GM18870 (cell line): ENCODE measurements at regions not wholly inside any gene's neighbourhood (a gene's known extent, or its start where the extent isn't known, plus 50 kb on each side); places are given as distances from the start of the nearest gene placed in this dataset.

Experiments
- ATAC-seq: cut with Tn5 transposase; IDR thresholded peaks from one replicate; pipeline ENCODE4 v1.9.1; 2021; ENCODE audit warnings: moderate library complexity; ENCODE audit not compliant: unreplicated experiment

- ATAC-seq = no peak
These were observed 567.6 kb downstream of the BRD1 start for GRCh38 chr22:49259839-49260615.

DNA sequence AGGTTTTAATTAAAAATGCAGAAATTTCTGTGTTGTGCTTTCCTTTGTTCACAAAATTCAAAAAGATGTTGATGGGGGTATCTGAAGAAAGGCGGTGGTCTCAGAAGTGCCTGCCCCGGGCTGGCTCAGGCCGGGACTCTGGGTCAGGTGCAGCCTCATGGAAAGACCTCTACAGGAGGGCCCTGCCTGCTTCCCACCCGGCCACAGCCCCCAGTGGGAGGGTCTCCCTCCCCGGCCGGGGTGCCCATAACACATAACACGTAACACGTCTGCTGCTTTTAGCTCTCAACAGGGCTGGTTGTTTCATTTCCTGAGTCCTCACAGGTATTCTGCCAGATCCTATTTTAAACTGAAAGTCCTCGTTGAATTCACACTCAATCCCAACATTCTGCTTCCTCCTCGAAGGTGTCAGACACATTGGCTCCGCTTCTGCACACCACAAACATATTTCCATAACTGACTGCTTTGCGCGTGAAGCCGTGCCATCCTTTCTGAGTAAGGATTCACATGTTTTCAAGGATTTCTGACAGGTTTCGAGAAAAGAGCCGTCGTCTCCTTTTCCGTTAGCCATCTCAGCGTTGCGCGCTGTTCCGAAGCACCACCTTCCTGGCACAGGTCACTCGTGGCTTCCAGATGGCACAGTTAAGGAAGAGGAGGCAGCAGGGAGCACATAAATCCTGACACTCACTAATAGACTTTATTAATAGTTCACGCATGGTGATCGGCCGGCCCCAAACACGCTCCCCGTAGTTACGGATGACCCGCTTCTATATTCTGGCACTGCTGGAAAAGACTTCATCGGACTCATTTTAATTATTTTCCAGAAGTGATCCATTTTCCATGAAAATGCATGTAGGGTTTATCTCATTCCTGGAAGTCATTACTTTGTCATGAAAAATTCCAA, 569.3 kb downstream of the BRD1 start:
- no peak for ATAC-seq

DNA sequence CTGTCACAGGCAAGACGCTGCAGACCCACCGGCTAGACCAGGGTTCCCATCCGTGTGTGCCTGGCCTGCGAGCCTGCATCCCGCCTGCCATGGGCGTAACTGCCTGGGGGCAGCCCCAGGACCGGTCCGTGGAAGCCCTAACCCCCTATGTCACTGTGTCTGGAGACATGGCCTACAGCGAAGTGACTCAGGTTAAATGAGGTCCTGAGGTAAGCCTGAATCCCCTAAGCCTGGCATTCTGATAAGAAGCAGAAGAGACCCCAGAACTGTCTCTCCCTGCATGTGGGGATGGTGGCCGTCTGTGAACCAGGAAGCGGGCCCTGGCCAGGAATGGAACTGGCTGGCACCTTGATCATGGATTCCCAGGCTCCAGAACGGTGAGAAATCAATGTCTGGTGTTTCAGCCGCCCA, 570.1 kb downstream of the BRD1 start:
- ATAC-seq = no peak

- no peak for ATAC-seq
These were observed 571.8 kb downstream of the BRD1 start for GRCh38 chr22:49255741-49256318.

- no peak for ATAC-seq
These were observed 572.5 kb downstream of the BRD1 start for GRCh38 chr22:49255154-49255553.

DNA sequence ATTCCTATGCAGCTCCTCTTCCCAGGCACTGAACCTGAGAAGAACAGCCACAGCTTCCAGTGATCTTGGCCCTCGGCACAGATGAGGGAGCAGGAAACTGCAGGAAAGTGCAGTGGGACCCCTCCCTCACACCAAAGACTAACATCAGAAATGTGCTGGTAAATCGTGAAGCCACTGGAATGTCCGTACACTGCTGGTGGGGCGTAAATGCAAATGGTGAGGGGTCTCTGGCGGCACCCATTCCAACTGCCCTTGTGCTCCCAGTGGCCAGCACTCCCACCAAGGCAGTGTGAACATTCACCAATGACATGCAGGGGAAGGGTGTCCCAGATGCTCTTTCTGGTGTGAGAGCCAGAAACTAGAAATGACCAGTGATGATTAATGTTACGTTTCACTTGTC, 574.0 kb downstream of the BRD1 start:
- no peak for ATAC-seq

DNA sequence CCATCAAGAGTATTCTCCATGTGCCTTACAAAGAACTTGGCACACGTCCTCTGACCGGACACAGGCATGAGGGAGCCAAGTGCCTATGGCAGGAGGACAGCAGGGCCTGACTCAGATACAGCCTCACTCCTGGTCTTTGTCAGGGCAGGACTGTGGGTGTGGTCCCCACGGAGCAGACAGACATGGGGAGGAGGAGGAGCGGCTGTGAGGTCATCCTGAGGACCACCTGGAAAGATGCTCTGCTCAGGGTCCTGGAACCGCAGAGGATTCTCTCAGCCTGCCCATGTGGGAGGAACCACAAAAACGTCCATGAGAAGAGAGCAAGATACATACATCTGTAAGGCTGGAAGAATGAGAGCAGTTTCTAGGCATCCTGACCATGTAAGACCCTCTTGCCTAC, 576.3 kb downstream of the BRD1 start:
- no peak for ATAC-seq

DNA sequence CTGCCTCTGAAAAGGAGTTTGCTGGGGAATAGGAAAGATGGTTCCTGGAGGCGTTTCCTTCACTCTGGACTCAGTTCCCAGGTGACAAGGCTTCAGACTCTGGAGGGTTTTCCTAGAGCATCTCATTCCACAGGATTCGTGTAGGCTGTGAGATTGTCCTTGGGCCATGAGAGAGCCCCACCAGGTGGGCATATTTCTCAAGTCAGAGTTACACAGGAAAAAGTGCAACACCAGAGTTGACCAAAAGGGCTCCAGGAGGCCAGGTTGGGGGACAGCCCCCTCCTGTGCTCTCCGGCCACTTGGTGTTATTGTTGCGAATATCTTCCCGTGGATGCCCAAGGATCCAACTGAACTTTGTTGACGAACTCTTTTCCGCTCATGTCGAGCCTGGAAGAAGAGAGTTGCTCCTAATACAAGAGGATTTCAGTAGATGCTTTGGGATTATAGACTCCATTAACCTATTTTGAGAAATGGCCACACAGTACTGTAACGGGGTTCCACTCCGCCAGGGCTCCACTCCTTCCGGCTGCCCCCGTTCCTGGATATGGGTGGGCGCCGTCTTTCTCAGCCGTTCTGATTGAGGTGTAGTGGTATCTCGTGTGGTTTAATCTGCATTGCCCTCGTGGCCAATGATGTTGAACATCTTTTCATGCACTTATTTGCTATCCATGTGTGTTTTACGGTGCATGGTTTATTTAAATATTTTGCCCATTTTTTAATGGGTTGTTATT, 580.3 kb downstream of the BRD1 start:
- no peak for ATAC-seq

- ATAC-seq = no peak
These were observed 582.9 kb downstream of the BRD1 start for GRCh38 chr22:49244466-49245420.

GRCh38 chr22:49243965-49244364, 583.7 kb downstream of the BRD1 start:
- no peak for ATAC-seq

DNA sequence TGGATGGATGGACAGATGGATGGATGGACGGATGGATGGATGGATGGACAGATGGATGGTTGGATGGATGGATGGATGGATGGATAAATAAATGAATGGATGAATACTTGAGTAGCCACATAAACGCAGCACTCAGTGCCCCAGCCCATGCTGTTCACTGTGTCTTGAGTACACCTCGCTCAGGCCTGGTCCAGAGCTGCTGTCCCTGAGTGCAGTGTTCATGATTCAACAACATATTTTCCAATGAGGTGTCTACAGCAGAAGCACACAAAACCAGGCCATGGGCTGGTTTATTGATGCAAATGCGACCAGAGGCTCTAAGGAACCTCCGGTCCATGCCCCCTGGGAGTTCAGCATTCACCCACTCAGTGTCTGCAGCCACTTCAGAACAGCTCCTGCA, 584.3 kb downstream of the BRD1 start:
- ATAC-seq = no peak

DNA sequence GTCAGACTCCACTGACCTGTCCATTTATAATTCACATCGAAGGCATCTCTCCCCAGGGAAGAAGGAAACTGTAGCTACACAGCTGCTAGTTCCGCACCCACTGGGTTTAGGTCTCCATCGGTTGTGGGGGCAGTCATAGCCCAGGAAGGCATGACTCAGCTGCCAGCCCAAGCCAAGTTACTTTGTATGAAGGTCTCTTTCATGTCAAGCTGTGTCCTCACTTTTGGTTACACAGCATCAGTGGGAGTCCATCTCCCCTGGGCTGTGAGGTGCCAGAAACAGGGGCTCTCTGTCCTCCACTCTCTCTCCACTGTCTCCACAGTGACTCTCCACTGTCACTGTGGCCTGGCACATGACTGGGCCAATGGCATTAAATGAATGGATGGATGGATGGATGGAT, 585.2 kb downstream of the BRD1 start:
- no peak for ATAC-seq

DNA sequence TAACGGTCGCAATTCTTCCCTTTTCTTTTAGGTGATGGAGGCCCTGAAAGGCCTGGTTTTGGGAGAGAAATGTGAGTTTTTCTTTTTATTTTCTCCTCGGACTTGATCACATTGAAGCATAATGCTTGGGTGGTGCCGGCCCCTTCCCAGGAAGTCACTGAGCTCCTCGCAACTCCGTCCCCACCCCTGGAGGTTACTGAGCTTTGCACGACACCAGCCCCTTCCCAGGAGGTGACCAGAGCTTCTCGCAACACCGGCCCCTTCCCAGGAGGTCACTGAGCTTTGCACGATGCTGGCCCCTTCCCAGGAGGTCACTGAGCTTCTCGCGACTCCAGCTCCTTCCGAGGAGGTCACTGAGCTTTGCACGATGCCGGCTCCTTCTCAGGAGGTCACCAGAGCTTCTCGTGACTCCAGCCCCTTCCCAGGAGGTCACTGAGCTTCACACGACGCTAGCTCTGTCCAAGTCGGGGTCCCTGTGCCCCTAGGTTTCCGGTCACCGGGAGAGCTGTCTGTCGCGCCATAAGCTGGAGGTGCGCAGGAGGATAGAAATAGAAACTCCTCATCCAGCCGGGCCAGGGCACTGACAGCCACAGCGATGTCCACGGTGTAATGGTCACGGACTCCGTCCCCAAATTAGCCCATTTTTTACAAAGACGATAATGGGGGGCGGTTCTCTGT, 586.4 kb downstream of the BRD1 start:
- no peak for ATAC-seq

GRCh38 chr22:49240472-49240871, 587.2 kb downstream of the BRD1 start:
- no peak for ATAC-seq

GRCh38 chr22:49240016-49240380, 587.7 kb downstream of the BRD1 start:
- ATAC-seq = no peak

- ATAC-seq = no peak
These were observed 588.2 kb downstream of the BRD1 start for GRCh38 chr22:49239264-49240015.

GRCh38 chr22:49238181-49239141, 589.2 kb downstream of the BRD1 start:
- ATAC-seq = no peak

DNA sequence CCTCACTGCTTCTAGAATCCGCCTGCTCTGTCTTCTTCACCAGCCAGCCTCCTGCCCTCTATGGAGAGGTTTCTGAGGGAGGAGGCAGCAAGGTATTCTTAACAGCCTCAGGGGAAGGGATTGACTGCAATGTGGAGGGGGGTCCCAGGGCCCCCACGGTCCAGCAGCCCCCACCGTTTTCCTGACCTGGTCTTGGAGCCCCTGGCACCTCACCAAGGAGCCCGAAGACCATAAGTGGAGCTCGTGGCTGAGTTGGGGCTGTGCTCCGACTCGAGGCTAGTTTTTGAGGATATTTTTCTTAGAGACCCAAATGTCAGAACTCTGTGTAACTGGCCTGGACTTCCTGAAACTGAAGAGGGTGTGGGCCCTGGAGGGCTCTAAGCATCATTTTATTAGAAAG, 590.0 kb downstream of the BRD1 start:
- no peak for ATAC-seq
